Omental fat pad (tissue), 3 donors: ENCODE measurements at regions not wholly inside any gene's neighbourhood (a gene's known extent, or its start where the extent isn't known, plus 50 kb on each side); places are given as distances from the start of the nearest gene placed in this dataset.

ENCODE experiments used
- ATAC-seq: fragments of 150-250 bp; one replicate; pipeline ENCODE4 v1.9.1; 2016; ENCODE audit warnings: mild to moderate bottlenecking, moderate library complexity; ENCODE audit not compliant: low FRiP score
- DNase-seq: peaks from one replicate; pipeline ENCODE4 v3.0.0-alpha.2; 2019; ENCODE audit warnings: low spot score
- TF ChIP-seq, protein P1 (sequence below), 3 donors: fragments of 450-650 bp; IDR thresholded peaks; one replicate each; pipeline ENCODE4 v1.5.1; 2016 to 2017; ENCODE audit warnings: antibody characterized with exemption in 3 of 3, mild to moderate bottlenecking in 3 of 3, moderate library complexity in 2 of 3

DNA sequence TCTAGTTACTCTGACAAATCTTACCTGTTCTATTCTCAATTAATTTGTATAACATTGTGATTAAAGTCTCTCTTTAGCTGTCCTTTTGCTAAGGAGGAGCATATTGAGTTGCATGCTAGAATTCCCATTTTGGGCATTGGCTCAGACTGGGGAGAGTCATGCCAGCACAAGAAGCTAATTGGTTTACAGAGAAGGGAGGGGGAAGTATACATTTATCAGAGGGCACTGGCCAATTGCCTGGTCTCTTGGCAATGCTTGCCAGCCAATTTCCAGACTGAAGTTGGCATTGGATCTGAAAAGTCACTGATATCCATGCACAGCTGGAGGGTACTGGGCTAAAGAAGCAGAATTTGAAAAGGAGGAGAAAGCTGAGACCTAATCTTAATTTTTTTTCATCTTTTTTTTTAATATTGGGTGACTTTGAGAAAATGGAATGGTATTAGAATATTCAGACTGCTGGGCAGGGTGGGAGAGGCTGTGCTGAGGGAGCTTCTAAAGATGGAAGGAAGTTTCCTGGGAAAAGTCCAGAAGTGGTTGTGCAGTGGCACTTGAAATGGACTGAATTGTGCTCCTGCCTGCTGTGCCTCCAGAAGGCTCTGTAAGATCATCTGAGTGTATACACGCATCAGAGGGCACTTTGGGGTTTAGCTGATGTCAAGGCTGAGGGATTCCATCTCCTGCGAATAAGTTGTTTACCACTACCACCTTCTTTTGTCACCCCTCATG, 365.2 kb upstream of the DPH6 start:
- ATAC-seq: no peak
- no peak for DNase-seq
- TF ChIP-seq, protein P1, sequence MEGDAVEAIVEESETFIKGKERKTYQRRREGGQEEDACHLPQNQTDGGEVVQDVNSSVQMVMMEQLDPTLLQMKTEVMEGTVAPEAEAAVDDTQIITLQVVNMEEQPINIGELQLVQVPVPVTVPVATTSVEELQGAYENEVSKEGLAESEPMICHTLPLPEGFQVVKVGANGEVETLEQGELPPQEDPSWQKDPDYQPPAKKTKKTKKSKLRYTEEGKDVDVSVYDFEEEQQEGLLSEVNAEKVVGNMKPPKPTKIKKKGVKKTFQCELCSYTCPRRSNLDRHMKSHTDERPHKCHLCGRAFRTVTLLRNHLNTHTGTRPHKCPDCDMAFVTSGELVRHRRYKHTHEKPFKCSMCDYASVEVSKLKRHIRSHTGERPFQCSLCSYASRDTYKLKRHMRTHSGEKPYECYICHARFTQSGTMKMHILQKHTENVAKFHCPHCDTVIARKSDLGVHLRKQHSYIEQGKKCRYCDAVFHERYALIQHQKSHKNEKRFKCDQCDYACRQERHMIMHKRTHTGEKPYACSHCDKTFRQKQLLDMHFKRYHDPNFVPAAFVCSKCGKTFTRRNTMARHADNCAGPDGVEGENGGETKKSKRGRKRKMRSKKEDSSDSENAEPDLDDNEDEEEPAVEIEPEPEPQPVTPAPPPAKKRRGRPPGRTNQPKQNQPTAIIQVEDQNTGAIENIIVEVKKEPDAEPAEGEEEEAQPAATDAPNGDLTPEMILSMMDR (IDR thresholded peaks at IDR 0.05): no peak

DNA sequence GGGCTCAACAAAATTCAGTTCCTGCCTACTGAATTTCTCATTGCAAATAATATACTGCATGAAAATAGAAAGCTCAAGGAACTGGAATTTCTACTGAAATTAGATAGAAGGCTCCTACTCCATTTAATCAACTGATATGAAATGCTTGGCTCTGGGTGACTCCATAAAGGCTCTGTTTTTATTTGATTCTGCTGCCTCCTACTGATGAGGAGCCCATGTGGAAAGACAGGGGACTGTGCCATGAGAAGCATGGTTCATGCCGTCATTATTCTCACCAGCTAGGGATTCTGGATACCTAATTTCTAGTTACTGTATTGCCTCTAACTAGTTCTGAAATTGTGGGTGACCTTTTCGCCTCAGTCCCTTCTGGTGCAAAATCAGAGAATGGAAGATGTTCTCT, 366.2 kb upstream of the DPH6 start:
- no peak for DNase-seq
- no peak for ATAC-seq
- TF ChIP-seq, protein P1 (IDR thresholded peaks at IDR 0.05): no peak

DNA sequence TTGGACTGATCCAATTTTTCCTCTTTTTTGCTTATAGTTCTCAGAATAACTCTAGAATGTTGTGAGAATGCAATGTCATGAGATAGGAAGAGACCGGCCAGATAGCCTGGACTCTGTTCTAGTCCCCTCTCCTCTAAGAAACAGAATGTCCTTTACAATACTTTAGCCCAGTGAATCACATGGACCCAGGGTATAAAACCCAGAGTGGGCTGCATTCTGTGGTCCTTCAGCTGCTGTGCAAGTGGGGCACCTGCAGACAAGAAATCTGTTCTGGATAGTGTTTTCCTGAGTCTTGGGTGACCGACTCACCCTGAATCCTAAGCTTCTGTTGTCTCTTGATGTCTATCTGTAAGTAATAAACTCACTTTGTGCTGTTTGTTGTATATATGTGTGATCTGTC, 368.6 kb upstream of the DPH6 start:
- TF ChIP-seq, protein P1 (IDR thresholded peaks at IDR 0.05): no peak
- DNase-seq (no peak), ATAC-seq (no peak)

DNA sequence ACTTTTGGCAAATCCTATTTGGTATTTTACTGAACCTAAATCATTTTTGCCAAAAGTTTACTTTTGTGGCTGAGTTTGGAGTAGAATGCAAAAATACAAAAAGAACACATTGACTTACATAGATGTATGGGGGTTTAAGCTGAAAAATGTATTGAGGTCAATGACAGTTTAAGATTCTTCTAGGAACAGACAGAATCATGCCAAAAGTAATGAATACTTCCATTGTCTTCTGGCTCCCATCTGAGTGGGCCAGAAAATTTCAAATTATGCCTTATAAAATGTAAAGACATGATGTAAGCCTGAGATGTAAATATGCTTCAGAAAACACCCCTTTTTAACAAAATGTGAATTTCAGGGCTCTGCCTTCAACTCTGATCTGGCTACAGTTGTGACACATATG, 375.1 kb upstream of the DPH6 start:
- DNase-seq (no peak), ATAC-seq (no peak)
- TF ChIP-seq, protein P1 (IDR thresholded peaks at IDR 0.05): no peak

DNA sequence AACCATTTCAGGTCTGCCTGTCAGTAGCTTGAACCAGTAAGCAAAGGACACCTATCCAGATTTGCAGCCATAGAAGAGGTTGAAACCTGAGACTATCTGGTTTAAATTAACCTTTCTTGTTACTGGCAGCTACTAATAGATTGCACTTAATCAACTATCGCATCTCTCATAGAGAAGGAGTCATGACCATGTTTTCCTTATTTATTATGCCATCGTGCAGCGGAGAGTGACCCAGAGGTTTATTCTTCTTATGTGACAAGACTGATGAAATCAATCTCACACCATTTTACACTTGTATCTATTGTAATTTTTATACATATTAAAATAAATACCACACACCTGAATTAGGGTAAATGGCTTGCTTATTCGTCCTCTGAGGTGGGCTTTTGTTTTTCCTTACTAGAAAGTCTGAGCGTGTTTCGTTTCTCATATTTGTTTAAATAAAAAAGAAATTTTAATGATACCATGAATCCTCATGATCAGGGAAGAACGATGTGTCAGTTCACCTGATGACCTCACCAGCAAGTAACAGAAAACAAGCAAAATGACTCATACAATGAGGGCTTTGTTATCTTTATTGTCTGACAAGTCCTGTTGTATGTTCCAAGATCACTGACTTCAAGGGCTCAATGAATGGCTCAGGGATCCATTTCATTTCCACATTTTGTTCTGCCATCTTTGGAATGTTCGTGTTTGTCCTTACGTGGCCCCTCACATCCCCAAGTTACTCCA, 379.5 kb upstream of the DPH6 start:
- DNase-seq: no peak
- ATAC-seq: no peak
- TF ChIP-seq, protein P1 (IDR thresholded peaks at IDR 0.05): no peak

DNA sequence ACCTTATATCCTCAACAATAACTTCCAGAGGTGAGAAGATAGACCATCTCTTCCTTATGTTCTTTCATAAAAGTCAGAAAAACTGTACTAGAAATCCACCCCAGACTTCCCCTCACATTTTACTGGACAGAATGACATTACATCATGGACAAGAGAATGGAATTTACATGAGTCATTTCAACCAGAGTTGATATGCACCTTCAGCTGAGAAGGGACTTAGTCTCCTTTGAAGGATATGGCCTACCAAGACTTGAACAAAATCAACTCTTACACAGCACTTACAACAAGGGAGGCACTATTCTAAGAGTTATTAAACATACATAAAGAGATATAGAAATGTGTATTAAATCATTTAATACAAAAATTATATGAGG, 380.0 kb upstream of the DPH6 start:
- TF ChIP-seq, protein P1 (IDR thresholded peaks at IDR 0.05): no peak
- ATAC-seq: no peak
- no peak for DNase-seq

DNA sequence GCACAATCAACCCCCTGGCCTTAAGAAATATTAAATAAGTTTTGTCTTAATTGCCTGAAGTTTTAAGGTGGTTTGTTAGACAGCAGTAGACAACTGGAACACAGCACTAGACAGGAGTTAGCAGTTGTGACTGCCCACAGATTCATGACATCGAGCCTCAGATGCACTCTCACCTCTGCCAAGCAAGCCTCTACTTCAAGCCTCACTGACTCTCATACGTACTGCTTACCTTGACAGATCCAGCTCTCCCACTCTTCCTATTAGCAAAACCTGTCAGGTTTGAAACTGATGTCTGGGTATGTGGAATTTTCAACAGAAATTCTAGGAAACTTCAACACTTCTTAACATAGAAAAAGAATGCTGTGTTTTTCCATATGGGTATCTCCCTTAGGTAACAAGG, 382.9 kb upstream of the DPH6 start:
- DNase-seq (no peak), ATAC-seq (no peak)
- TF ChIP-seq, protein P1 (IDR thresholded peaks at IDR 0.05): no peak
